Tibial nerve (tissue), 4 donors: ENCODE measurements at regions not wholly inside any gene's neighbourhood (a gene's known extent, or its start where the extent isn't known, plus 50 kb on each side); places are given as distances from the start of the nearest gene placed in this dataset.

Source experiments
- EP300 ChIP-seq, 2 donors: sonication (generic); formaldehyde crosslinking; IDR thresholded peaks; one replicate each; pipeline ENCODE4 v1.6.1; 2017; ENCODE audit warnings: antibody characterized with exemption in 2 of 2, mild to moderate bottlenecking in 1 of 2
- TF ChIP-seq, protein P1 (sequence below), 5 experiments: fragments of 200-600 bp in 3 of 5; fragments of 450-650 bp in 2 of 5; sonication (generic) in 3 of 5; IDR thresholded peaks; one replicate each; pipeline ENCODE4 v1.5.1; 2016 to 2019; ENCODE audit warnings: antibody characterized with exemption in 5 of 5, mild to moderate bottlenecking in 3 of 5, moderate library complexity in 2 of 5

GRCh38 chr14:55816225-55816624, 236.2 kb downstream of the KTN1 start:
- no peak for TF ChIP-seq EP300 (IDR thresholded peaks at IDR 0.05)
- TF ChIP-seq, protein P1, sequence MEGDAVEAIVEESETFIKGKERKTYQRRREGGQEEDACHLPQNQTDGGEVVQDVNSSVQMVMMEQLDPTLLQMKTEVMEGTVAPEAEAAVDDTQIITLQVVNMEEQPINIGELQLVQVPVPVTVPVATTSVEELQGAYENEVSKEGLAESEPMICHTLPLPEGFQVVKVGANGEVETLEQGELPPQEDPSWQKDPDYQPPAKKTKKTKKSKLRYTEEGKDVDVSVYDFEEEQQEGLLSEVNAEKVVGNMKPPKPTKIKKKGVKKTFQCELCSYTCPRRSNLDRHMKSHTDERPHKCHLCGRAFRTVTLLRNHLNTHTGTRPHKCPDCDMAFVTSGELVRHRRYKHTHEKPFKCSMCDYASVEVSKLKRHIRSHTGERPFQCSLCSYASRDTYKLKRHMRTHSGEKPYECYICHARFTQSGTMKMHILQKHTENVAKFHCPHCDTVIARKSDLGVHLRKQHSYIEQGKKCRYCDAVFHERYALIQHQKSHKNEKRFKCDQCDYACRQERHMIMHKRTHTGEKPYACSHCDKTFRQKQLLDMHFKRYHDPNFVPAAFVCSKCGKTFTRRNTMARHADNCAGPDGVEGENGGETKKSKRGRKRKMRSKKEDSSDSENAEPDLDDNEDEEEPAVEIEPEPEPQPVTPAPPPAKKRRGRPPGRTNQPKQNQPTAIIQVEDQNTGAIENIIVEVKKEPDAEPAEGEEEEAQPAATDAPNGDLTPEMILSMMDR (IDR thresholded peaks at IDR 0.05) = no peak
